Mucosa of descending colon (tissue), 3 donors: ENCODE measurements at regions not wholly inside any gene's neighbourhood (a gene's known extent, or its start where the extent isn't known, plus 50 kb on each side); places are given as distances from the start of the nearest gene placed in this dataset.

Experiments
- ATAC-seq: fragments of 200-7000 bp; cut with Tn5 transposase; one replicate; pipeline ENCODE4 v1.9.1; 2020; ENCODE audit warnings: mild to moderate bottlenecking, moderate library complexity
- DNase-seq, 3 donors: peaks; one replicate each; pipeline ENCODE4 v3.0.0-alpha.2; 2020
- H3K36me3 ChIP-seq: fragments of 200-600 bp; one replicate; pipeline ENCODE4 v1.8.0; 2021; ENCODE audit warnings: low read depth, mild to moderate bottlenecking
- H3K4me1 ChIP-seq: fragments of 200-600 bp; one replicate; pipeline ENCODE4 v1.8.0; 2021; ENCODE audit warnings: low read depth, mild to moderate bottlenecking
- H3K4me3 ChIP-seq: fragments of 200-600 bp; one replicate; pipeline ENCODE4 v1.8.0; 2021; ENCODE audit warnings: mild to moderate bottlenecking
- H3K9me3 ChIP-seq: fragments of 200-600 bp; one replicate; pipeline ENCODE4 v1.8.0; 2021; ENCODE audit warnings: mild to moderate bottlenecking
- intact Hi-C, 2 donors: fragments of 100-400 bp; cut with DNase I in 1 of 2; cut with micrococcal nuclease in 1 of 2; formaldehyde crosslinking; loops; one replicate each; pipeline versions ENCODE4 v1.11.0 to v1.11.1; 2022; cut with DNase I, micrococcal nuclease
- TF ChIP-seq, protein P1 (sequence below): fragments of 200-600 bp; IDR thresholded peaks from one replicate; pipeline ENCODE4 v1.8.0; 2022; ENCODE audit warnings: antibody characterized with exemption, mild to moderate bottlenecking
- donor health status: DM: no; HTN: no; CAD: no; lungs with moderate emphysema.
- donor health status: DM: no; HTN: no; CAD: no.
- donor health status: DM: no; HTN: yes; CAD: no.

DNA sequence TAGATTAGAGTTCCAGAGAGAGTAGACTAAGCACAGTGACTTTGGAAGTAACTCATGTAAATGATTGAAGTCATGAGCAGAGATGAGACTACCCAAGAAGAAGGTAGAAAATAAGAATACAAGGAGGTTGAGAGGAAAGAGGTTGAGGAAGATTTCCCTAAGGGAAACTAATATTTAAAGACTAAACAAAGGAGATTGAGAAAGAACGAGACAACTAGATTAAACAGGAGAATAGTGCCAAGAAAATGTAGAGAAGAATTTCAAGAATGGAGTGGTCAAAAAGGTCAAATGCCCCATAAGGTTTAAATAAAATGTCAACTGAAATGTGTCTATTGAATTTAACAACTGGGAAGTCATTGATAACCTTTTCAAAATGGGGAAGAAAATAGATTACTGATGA, 59.0 kb downstream of the RPS29 start:
- TF ChIP-seq, protein P1, sequence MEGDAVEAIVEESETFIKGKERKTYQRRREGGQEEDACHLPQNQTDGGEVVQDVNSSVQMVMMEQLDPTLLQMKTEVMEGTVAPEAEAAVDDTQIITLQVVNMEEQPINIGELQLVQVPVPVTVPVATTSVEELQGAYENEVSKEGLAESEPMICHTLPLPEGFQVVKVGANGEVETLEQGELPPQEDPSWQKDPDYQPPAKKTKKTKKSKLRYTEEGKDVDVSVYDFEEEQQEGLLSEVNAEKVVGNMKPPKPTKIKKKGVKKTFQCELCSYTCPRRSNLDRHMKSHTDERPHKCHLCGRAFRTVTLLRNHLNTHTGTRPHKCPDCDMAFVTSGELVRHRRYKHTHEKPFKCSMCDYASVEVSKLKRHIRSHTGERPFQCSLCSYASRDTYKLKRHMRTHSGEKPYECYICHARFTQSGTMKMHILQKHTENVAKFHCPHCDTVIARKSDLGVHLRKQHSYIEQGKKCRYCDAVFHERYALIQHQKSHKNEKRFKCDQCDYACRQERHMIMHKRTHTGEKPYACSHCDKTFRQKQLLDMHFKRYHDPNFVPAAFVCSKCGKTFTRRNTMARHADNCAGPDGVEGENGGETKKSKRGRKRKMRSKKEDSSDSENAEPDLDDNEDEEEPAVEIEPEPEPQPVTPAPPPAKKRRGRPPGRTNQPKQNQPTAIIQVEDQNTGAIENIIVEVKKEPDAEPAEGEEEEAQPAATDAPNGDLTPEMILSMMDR: no peak
- intact Hi-C loops: no loop called here
- H3K9me3 ChIP-seq: no peaks in the 10 kb centered on the region
- no peaks in the 10 kb centered on the region for H3K36me3 ChIP-seq
- ATAC-seq (no peak), DNase-seq (no peak)
- no peaks in the 10 kb centered on the region for H3K4me1 ChIP-seq
- no peak overlapping the region for H3K4me3 ChIP-seq

DNA sequence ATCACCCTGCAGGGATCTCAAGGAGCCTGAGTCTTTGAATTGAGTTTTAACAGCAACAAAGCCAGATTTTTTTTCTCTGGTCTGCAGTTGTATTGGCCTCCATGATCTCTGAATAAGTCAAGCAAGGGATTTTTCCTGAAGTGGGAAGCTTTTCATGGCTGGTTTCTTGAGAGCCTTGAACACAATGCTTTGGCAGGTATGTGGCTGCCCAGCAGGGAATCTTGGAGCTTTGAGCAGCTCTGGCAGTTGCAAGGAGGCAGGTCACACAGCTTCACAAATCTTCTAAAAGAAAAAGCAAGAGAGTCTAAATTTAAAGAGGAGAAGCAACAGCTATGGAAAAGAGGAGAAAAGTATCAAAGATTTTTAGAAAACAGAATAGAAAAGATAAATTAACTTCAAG, 60.1 kb downstream of the RPS29 start:
- H3K4me3 ChIP-seq: no peak overlapping the region
- H3K36me3 ChIP-seq: no peaks in the 10 kb centered on the region
- no peaks in the 10 kb centered on the region for H3K4me1 ChIP-seq
- ATAC-seq (no peak), DNase-seq (no peak)
- intact Hi-C loops: no loop called here
- TF ChIP-seq, protein P1: no peak
- H3K9me3 ChIP-seq: no peaks in the 10 kb centered on the region

DNA sequence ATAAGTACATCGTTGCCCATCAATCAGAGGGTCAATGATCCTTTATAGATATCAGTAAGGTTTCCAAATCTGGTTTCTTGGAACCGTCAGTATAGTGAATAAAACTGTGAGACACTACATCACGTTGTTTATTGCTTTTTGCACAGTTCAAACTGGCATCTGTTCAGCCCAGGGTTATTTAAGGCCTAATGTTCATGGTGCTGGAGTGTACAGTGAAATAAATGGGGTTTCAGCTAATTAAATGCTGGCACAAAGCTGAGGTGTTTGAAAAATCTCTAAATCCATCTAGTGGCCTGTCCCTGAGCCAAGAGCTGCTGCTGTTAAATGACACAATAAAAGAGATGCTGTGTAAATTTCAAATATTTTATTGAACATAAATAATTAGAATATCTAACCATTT, 69.9 kb downstream of the RPS29 start:
- intact Hi-C loops: no loop called here
- no peaks in the 10 kb centered on the region for H3K9me3 ChIP-seq
- no peaks in the 10 kb centered on the region for H3K36me3 ChIP-seq
- ATAC-seq (no peak), DNase-seq (no peak)
- TF ChIP-seq, protein P1: no peak
- H3K4me3 ChIP-seq: no peak overlapping the region
- no peaks in the 10 kb centered on the region for H3K4me1 ChIP-seq

DNA sequence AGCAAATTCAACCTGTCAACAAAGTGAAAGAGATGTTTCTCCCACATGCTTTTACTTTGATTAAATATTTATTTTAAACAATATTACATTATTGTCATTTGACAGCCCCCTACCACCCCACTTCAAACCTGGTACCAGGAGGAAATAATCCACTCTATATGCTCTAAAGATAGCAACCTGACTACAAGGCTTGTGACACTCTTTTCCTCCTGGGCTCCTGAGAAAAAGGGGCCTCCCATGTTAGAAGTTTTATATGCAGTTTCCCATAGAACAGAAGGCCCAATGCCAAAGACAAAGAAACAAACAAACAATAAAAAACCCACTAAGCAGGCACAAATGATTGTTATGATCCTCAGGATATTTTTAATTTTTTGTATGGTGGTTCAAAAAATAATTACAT, 73.6 kb downstream of the RPS29 start:
- TF ChIP-seq, protein P1: no peak
- DNase-seq (no peak), ATAC-seq (no peak)
- intact Hi-C loops: no loop called here
- no peaks in the 10 kb centered on the region for H3K9me3 ChIP-seq
- no peaks in the 10 kb centered on the region for H3K36me3 ChIP-seq
- no peak overlapping the region for H3K4me3 ChIP-seq
- no peaks in the 10 kb centered on the region for H3K4me1 ChIP-seq

DNA sequence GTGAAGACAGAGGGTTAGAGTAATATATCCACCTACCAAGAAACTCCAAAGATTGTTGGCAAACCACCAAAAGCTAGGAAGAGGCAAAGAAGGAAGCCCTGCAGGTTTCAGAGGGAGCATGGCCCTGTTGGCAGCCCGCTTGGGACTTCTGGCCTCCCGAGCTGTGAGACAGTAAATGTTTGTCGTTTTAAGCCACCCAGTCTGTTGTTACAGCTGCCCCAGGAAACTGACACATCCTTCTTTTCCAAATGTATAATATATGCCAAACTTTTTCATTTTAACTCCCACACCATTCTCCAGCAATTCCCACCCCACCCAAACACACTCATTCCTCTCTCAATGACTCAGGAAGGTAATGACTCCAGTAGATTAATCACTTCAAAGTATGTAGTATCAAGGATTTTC, 74.0 kb downstream of the RPS29 start:
- H3K36me3 ChIP-seq: no peaks in the 10 kb centered on the region
- H3K4me1 ChIP-seq: no peaks in the 10 kb centered on the region
- H3K9me3 ChIP-seq: no peaks in the 10 kb centered on the region
- TF ChIP-seq, protein P1: no peak
- ATAC-seq: no peak
- no peak for DNase-seq
- no peak overlapping the region for H3K4me3 ChIP-seq
- intact Hi-C loops: no loop called here

DNA sequence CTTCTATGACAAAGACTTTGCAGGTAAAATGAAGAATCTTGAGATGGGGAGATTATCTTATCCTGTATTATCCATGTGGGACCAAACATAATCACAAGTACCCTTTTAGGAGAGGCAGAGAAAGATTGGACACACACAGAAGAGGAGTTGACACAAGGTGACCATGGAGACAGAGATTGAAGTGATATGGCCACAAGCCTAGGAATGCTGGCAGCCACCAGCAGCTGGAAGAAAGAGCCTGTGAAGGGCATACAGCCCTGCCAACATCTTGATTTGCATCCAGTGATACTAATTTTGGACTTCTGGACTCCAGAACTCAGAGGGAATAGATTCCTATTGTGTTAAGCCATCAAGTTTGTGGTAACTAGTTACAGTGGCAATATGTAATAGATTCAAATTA, 78.1 kb downstream of the RPS29 start:
- no peaks in the 10 kb centered on the region for H3K4me1 ChIP-seq
- H3K4me3 ChIP-seq: no peak overlapping the region
- DNase-seq: no peak
- no peaks in the 10 kb centered on the region for H3K9me3 ChIP-seq
- intact Hi-C loops: no loop called here
- TF ChIP-seq, protein P1: no peak
- no peak for ATAC-seq
- no peaks in the 10 kb centered on the region for H3K36me3 ChIP-seq
